Erythroblast (primary cell): ENCODE measurements at regions not wholly inside any gene's neighbourhood (a gene's known extent, or its start where the extent isn't known, plus 50 kb on each side); places are given as distances from the start of the nearest gene placed in this dataset.

Experiments
- GATA1 ChIP-seq: IDR thresholded peaks from 2 replicates; pipeline ENCODE4 v1.6.1; 2011; ENCODE audit warnings: low read depth, mild to moderate bottlenecking, control low read depth, low read length, moderate library complexity
- POLR2A ChIP-seq: IDR thresholded peaks from 2 replicates; pipeline ENCODE4 v1.6.1; 2011; ENCODE audit warnings: mild to moderate bottlenecking, low read length

- TF ChIP-seq POLR2A = no peak
- TF ChIP-seq GATA1 = no peak
Measured at GRCh38 chr6:167547751-167548150, 222.9 kb downstream of the TTLL2 start.
